T-helper 9 cell (primary cell): ENCODE measurements at regions not wholly inside any gene's neighbourhood (a gene's known extent, or its start where the extent isn't known, plus 50 kb on each side); places are given as distances from the start of the nearest gene placed in this dataset.

Experiments
- DNase-seq: peaks from one replicate; pipeline ENCODE4 v3.0.0-alpha.2; 2020

DNA sequence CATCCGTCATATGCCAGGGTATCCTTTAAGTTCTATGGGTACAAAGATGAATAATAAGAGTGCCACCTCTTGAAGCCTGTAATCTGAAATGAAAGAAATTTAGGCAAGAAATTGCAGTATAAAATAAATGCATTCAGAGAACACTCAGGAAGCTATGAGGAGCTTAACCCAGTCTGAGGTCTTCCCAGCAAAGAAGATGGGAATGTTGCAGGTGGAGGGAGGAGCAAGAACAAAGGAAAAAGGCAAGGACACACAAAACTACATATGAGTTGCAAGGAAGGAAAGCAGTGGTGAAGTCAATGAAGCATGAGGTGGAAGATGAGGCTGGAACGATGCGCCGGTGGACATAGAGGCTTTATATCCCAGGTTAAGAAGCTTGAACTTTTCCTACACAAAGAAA is 67.0 kb upstream of the DST start:
- DNase-seq, result no peak

DNA sequence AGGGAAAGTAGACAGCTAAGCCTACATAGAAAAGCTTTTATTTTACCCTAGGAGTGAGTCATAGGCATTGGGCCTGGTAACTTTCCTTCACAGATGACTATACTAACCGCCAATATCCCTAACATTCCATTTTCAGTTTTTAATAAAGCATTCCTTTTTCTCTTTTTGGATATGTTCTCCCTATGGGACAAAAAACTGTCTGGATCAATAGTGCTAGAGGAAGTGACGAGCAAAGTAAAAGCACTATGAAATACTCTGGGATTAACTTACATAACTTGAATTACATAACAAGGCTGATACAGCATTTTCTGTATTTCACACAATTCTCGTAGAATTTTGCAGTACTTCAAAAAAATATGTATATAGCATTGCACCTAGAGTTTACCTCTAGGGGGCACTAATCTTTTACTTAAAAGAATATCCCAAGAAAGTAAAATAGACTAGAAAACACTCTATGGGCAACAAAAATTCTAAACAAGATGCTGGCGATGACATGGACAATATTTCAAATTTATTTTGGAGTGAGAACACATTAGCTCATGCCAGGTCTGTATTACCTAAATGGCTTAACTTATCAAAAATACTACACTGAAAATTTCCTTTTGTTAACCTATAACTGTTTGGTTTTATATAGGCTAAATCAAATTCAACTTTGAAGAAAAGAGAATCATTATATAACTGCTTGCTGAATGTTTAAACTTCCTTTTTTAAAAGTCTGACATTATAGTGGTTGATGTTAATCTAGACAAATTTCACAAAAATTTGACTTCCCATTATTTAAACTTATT is 66.3 kb upstream of the DST start:
- DNase-seq, result no peak

DNA sequence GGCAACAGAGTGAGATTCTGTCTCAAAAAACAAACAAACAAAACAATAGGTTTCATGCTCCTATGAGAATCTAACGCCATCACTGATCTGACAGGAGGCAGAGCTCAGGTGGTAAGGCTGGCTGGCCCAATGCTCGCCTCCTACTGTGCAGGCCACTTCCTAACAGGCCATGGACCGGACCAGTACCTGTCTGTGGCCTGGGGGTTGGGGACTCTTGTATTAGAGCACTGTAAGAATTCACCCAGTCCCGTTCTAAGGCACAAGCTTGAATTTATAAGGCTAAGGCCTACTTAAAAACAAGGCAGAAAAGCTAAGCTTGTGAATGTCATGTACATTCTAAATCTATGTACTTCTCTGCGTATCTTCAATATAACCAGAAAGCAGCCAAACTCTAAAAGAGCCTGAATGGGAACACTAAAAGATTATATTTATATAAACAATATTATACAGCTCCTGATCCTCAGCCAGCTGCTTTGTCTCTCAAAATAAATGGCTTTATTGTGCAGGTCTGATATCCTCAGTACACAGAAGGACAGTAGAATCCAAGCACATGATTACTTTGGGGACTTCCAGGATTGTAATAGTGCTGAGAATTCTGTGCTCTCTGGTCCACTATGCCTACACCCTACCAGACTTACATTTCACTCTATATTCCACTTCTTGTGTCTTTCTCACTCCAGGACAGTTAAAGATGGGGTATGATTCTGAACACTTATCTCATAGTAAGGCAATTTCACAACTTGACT is 64.5 kb upstream of the DST start:
- DNase-seq, result no peak

DNA sequence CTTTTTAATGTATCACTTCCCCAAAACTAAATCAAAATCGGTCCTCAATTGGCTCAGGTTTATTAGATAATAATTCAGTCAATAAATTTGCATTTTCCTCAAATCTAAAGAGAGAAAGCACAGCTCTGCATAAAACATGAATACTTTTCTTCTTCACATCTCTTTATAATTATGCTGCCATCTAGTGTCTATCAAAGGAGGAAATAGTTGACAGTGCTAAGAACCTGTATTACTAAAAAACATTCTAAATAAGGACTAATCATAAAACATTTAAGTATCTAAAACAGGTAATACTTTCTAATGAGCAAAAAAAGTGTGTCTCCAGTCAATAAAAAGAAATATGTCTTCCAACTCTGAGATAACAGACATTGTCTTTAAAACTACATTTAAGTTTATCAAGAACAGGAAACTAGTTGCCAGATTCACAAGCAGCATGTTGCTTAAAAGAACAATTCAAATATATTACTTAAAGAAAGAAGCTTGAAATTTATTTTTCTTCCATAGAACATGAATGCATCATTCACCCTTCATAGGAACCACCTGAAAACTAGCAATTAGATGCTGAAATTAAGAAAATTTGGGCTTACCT is 56.5 kb upstream of the DST start:
- DNase-seq, result no peak

DNA sequence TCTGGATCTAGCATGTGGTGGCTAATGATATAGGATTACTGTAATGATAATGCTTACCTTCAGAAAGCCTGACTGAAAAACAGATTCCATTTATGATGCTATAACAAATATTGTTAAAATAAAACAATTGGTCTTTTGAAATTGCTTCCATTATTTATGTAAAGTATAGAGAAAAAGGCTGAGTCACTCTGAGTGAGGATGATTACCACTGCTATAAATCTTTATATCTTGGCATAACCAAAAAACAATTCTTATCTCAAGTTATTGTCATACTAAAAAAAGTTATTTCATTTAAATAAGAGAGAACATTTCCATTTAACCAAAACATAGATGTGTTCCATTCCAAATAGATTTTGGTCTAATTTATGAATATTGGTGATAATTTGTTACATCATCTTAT is 53.0 kb upstream of the DST start:
- DNase-seq, result no peak

DNA sequence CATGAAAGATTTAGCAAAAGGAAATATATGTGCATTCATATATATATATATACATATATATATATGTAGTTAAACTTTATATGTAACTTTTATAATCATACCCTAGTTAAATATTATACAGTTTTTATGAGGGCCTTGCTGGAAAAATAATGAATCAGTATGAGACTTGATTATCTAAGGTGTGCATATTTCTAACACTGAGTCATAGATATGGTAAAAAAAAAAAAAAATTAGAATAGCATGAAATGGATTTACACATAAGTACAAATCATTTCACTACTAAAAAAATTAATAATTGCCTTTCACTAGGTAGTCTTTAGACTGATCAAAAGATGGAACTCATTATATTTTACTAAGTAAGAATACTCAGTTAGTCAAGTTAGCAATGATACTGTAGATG is 51.3 kb upstream of the DST start:
- no peak for DNase-seq

DNA sequence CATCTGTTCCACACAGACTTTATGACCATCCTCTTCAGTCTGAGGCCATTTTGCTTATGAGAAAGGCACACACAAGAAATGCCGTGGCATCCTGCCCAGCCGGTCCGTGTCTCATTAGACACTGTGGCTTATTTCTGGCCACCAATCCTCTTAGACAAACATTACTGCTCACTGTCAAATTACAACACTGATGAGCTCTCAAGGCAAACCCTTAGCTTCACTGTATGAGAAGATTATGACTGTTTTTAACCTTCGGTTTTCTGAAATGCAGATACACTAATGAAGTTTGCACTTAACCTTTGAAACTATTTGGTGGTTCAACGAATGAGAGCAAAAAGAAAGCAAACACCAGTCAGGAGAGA is 50.5 kb upstream of the DST start:
- no peak for DNase-seq

DNA sequence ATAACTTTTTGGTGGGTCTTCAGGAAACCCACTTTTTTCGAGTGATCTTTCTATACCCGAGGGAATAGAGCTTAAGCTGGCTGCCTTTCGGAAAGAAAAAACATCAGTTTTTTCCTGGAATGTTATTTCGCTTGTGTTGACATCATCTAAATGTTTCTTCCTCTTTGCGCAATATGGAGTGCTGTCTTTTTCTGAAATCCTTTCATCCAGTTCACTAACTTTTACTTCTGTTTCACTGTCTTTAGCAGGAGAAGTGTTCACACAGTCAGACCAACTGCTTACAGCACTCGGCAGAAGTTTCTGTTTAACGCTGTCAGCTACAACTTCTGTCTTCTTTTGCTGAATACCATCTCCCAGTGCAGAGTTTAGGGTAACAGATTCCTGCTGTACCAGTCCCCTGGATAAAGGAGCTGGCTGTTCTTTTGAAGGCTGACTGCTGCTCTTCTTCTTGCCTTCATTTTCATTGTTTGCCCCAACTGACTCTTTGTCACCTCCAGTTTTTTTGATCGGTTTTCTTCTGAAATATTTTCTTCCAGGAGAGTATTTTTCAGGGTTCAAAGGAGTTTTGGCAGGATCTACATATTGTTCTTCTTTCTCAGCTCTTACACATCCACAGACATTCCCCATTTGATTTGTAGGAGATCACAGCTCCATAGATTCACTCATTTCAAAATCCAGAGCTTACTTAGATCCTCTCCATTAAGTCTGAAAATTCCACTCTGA is 50.0 kb upstream of the DST start:
- no peak for DNase-seq
